ENCODE measurements at regions not wholly inside any gene's neighbourhood (a gene's known extent, or its start where the extent isn't known, plus 50 kb on each side); places are given as distances from the start of the nearest gene placed in this dataset.

DNA sequence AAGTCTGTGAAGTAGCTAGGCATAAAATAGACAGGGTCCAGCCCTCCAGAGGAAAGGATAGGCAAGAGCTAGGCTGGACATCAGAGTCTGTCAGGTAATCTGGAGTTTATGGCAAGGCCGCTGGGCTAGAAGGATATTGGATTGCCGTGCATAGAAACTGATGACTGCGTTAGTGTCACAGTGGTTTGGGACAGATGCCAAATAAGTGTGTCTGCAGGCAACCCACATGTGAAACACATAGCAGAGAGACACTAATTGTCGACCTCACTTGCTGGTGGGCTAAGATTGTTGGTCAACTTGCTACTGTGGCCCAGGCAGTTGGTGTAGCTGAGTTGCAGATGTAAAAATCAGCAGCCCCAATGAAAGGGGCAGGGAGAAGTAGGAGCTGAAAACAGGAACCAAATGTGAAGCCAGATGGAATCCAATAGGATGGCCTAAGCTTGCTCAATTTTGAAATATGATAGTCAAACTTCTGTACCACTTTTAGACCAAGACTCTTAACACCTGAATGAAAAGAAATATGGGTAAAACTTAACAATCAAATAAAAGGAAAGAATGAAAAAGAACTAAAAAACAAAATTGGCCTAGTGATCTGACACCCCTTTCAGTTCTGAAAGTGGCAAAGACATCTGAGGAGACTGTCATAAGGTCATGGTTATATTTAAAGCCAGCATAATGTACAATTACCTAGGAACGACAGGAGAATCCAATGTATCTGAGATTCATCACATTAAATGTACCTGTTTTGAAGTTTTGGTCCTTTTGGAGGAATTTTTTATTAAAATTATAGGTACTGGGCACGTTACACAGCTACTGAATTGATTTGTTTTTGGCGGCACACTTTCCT, 243.3 kb upstream of the ACTBL2 start:
- TF ChIP-seq CTCF (optimal IDR thresholded peaks at IDR 0.05 in 1 of 3, IDR thresholded peaks at IDR 0.05 in 1 of 3, conservative IDR thresholded peaks at IDR 0.05 in 1 of 3; ENCODE audit: extremely low read depth in 1 of 3, insufficient read depth in 2 of 3, low read length in 3 of 3), result no peak
- TF ChIP-seq EZH2 (IDR thresholded peaks at IDR 0.05; ENCODE audit: low read length), result no peak
